WERI-Rb-1 (cell line): ENCODE measurements at regions not wholly inside any gene's neighbourhood (a gene's known extent, or its start where the extent isn't known, plus 50 kb on each side); places are given as distances from the start of the nearest gene placed in this dataset.

ENCODE experiments used
- DNase-seq: peaks from one replicate; pipeline ENCODE4 v3.0.0-alpha.2; 2020
- H3K27ac ChIP-seq: fragments of 250-450 bp; sonication (Bioruptor Pico); 2 replicates; pipeline ENCODE4 v1.5.1; 2020; ENCODE audit warnings: mild to moderate bottlenecking, moderate library complexity
- H3K27me3 ChIP-seq: fragments of 250-450 bp; sonication (Bioruptor Pico); 2 replicates; pipeline ENCODE4 v1.5.1; 2021; ENCODE audit warnings: mild to moderate bottlenecking, low read depth, moderate library complexity; ENCODE audit not compliant: insufficient read depth, severe bottlenecking
- H3K36me3 ChIP-seq: fragments of 250-450 bp; sonication (Bioruptor Pico); 2 replicates; pipeline ENCODE4 v1.5.1; 2020; ENCODE audit warnings: mild to moderate bottlenecking, moderate library complexity
- H3K4me3 ChIP-seq: 2 replicates; pipeline ENCODE4 v1.5.1; 2011; ENCODE audit warnings: low read depth, mild to moderate bottlenecking, control low read depth, low read length
- H3K9me3 ChIP-seq: fragments of 250-450 bp; sonication (Bioruptor Pico); 2 replicates; pipeline ENCODE4 v1.5.1; 2021; ENCODE audit warnings: mild to moderate bottlenecking, moderate library complexity; ENCODE audit not compliant: severe bottlenecking
- TF ChIP-seq, protein P1 (sequence below): IDR thresholded peaks from 2 replicates; pipeline ENCODE4 v1.5.1; 2011; ENCODE audit warnings: low read depth, mild to moderate bottlenecking, control low read depth, inconsistent platforms, low read length

DNA sequence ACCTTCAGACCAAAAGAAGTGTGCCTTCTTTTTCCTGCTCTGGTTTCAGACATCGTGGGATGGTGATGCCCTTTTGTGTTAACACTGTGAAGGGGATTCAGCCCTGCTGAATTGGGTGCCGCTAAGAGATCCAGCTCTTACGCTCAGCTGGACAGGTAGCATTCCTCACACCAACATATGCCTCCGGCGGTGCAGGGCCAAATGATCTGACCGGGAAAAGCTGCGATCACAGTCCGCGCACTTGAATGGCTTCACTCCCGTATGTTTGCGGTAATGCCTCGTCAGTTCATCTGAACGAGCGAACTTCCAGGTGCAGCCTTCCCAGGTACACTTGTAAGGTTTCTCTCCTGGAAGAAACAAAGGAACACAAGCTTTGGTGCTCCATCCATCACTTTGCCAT is 438.9 kb downstream of the KLF12 start:
- TF ChIP-seq, protein P1, sequence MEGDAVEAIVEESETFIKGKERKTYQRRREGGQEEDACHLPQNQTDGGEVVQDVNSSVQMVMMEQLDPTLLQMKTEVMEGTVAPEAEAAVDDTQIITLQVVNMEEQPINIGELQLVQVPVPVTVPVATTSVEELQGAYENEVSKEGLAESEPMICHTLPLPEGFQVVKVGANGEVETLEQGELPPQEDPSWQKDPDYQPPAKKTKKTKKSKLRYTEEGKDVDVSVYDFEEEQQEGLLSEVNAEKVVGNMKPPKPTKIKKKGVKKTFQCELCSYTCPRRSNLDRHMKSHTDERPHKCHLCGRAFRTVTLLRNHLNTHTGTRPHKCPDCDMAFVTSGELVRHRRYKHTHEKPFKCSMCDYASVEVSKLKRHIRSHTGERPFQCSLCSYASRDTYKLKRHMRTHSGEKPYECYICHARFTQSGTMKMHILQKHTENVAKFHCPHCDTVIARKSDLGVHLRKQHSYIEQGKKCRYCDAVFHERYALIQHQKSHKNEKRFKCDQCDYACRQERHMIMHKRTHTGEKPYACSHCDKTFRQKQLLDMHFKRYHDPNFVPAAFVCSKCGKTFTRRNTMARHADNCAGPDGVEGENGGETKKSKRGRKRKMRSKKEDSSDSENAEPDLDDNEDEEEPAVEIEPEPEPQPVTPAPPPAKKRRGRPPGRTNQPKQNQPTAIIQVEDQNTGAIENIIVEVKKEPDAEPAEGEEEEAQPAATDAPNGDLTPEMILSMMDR = no peak
- no peaks in the 10 kb centered on the region for H3K9me3 ChIP-seq
- peaks cover 11% of the 10 kb centered on the region; the same call in 1 of the 2 replicates for H3K36me3 ChIP-seq
- H3K4me3 ChIP-seq = no peak overlapping the region
- no peak overlapping the region for H3K27ac ChIP-seq
- H3K27me3 ChIP-seq = no peaks in the 10 kb centered on the region
- no peak for DNase-seq

DNA sequence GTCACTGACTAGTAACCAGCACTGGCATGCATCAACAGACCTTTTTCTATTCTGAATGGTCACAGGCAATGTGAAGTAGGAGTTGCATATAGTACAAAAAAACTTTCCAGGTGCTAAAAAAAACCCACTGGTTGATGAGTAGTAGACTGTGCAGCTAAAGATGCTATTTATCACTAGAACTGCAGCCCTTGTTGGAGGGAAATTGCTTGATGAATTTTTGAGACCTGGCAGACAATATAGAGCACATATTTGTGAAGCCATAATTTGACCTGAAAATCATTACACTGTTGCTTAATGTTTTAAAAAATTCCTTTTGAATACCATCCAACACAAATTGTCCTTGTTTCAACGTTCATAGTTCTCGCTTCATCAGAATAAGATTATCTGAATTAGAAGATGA is 441.0 kb downstream of the KLF12 start:
- no peak for DNase-seq
- H3K36me3 ChIP-seq = peaks cover 11% of the 10 kb centered on the region; the same call in 1 of the 2 replicates
- no peaks in the 10 kb centered on the region for H3K27me3 ChIP-seq
- TF ChIP-seq, protein P1 = no peak
- H3K4me3 ChIP-seq = no peak overlapping the region
- no peak overlapping the region for H3K27ac ChIP-seq
- no peaks in the 10 kb centered on the region for H3K9me3 ChIP-seq

DNA sequence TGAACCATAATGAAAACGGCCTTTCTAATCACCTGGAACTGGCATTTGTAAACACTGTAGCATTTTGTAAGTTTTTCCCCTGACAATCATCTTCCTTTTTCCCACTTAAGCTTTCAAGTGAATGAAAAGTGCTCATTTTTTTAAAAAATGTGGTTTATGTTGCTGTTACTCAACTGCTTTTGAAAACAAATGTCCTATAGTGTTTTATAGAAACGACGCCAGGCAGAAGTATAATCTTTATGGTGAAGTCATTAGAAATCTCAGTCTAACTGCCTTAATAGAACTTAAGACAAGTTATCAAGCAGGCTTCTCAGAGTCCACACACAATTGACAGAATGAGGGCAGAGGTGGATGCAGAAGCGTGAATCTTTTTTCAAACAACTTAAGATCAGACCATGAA is 442.3 kb downstream of the KLF12 start:
- peaks cover 11% of the 10 kb centered on the region; the same call in 1 of the 2 replicates for H3K36me3 ChIP-seq
- TF ChIP-seq, protein P1 = no peak

DNA sequence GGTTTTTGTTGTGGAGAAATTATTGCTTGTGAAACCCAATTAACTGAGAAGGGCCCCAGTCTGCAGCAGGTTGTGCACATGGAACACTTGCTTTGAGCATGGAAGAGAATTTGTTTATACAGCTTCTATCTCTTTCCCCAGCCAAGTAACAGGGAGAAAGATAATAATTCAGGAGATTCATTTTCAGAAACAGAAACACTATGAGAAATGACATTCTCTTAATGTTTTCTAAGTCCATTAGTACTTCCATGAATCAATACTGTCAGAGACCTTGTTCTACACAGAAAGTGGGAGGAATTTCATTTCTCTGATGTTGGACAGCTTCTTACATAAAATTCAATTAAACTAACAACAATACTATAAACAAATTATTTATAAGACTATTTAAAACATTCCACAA is 446.3 kb downstream of the KLF12 start:
- no peak overlapping the region for H3K27ac ChIP-seq
- no peaks in the 10 kb centered on the region for H3K27me3 ChIP-seq
- no peaks in the 10 kb centered on the region for H3K36me3 ChIP-seq
- no peaks in the 10 kb centered on the region for H3K9me3 ChIP-seq
- TF ChIP-seq, protein P1 = no peak
- DNase-seq = no peak
- no peak overlapping the region for H3K4me3 ChIP-seq

More for the DNA sequence above, 442.3 kb downstream of the KLF12 start:
- Histone ChIP-seq H3K27ac (no peak overlapping the region), H3K9me3 (no peaks in the 10 kb centered on the region), H3K27me3 (no peaks in the 10 kb centered on the region), H3K4me3 (no peak overlapping the region)
- no peak for DNase-seq

DNA sequence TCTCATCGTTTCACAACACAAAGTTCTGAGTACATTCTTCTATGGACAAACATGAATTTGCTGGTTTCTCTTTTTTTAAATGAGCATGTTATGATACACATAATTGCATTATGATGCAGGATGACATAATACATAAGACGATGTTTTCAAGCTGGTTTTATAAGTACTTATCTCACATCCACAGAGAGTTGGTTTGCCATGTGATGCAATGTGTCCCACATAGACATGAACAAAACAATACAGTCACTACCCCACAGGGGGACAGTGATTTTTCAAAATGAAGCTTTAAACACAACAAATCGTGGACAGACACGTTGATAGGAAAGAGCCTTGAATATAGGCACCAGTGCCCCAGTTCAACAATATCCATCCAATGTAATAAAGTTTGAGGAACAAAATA is 447.1 kb downstream of the KLF12 start:
- H3K4me3 ChIP-seq = no peak overlapping the region
- no peak for DNase-seq
- H3K27ac ChIP-seq = no peak overlapping the region
- TF ChIP-seq, protein P1 = no peak
- H3K36me3 ChIP-seq = no peaks in the 10 kb centered on the region
- H3K27me3 ChIP-seq = no peaks in the 10 kb centered on the region
- no peaks in the 10 kb centered on the region for H3K9me3 ChIP-seq

DNA sequence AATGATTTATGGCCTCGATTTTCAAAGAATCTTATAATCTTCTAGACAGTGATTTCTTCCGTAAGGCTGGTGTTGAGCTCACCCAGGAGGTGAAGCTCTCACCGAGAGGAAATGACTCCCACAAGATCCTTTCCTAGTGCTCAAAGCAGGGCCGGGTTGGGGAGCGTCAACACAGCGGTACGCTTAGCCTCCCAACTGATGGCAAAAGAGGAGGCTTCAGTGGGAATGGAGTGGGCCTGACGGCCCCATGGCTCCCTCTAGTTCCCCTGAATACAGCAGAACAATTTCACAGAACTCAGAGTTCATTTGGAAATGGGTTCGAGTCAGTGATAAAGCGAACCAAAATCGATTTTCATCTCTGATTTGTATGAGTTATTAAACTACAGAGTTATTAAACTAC is 449.5 kb downstream of the KLF12 start:
- Histone ChIP-seq H3K4me3 (no peak overlapping the region), H3K9me3 (no peaks in the 10 kb centered on the region), H3K27ac (no peak overlapping the region), H3K36me3 (no peaks in the 10 kb centered on the region), H3K27me3 (no peaks in the 10 kb centered on the region)
- TF ChIP-seq, protein P1 = no peak
- DNase-seq = no peak
